SW480 (cell line): ENCODE measurements at regions not wholly inside any gene's neighbourhood (a gene's known extent, or its start where the extent isn't known, plus 50 kb on each side); places are given as distances from the start of the nearest gene placed in this dataset.
"Not testable (repeated sequence)": the region's sequence is repeated elsewhere in the genome, so short reads cannot be mapped to it uniquely, and the experiment has no call there.

ENCODE experiments used
- DNase-seq: peaks from one replicate; pipeline ENCODE4 v3.0.0-alpha.2; 2016; ENCODE audit warnings: low spot score

GRCh38 chr5:122600924-122601323 is 174.0 kb upstream of the SNX2 start:
- no peak for DNase-seq

- no peak for DNase-seq
These were observed 172.2 kb upstream of the SNX2 start for GRCh38 chr5:122602700-122603099.

- DNase-seq = no peak
These were observed 169.6 kb upstream of the SNX2 start for GRCh38 chr5:122605236-122605635.

GRCh38 chr5:122607818-122608217 is 167.1 kb upstream of the SNX2 start:
- no peak for DNase-seq

GRCh38 chr5:122608222-122608621 is 166.7 kb upstream of the SNX2 start:
- DNase-seq = no peak

- DNase-seq = no peak
These were observed 163.5 kb upstream of the SNX2 start for GRCh38 chr5:122611406-122611805.

- no peak for DNase-seq
These were observed 162.0 kb upstream of the SNX2 start for GRCh38 chr5:122612901-122613300.

- no peak for DNase-seq
These were observed 159.7 kb upstream of the SNX2 start for GRCh38 chr5:122615146-122615545.

GRCh38 chr5:122615832-122616231 is 159.0 kb upstream of the SNX2 start:
- DNase-seq = no peak

- not testable (repeated sequence) for DNase-seq
These were observed 156.8 kb upstream of the SNX2 start for GRCh38 chr5:122618046-122618445.

GRCh38 chr5:122620768-122621167 is 154.1 kb upstream of the SNX2 start:
- not testable (repeated sequence) for DNase-seq

GRCh38 chr5:122628714-122629113 is 146.2 kb upstream of the SNX2 start:
- DNase-seq = not testable (repeated sequence)

GRCh38 chr5:122629121-122629677 is 145.7 kb upstream of the SNX2 start:
- no peak for DNase-seq

- no peak for DNase-seq
These were observed 136.3 kb upstream of the SNX2 start for GRCh38 chr5:122638581-122638980.

- no peak for DNase-seq
These were observed 135.8 kb upstream of the SNX2 start for GRCh38 chr5:122639033-122639432.

- no peak for DNase-seq
These were observed 135.0 kb upstream of the SNX2 start for GRCh38 chr5:122639864-122640263.

- no peak for DNase-seq
These were observed 125.8 kb upstream of the SNX2 start for GRCh38 chr5:122649080-122649479.

GRCh38 chr5:122653087-122654017 is 121.5 kb upstream of the SNX2 start:
- DNase-seq = no peak

- DNase-seq = no peak
These were observed 118.7 kb upstream of the SNX2 start for GRCh38 chr5:122656160-122656559.

- DNase-seq = no peak
These were observed 118.3 kb upstream of the SNX2 start for GRCh38 chr5:122656577-122656976.

- DNase-seq = no peak
These were observed 113.2 kb upstream of the SNX2 start for GRCh38 chr5:122661496-122662180.

- no peak for DNase-seq
These were observed 109.8 kb upstream of the SNX2 start for GRCh38 chr5:122665051-122665450.

GRCh38 chr5:122668552-122668951 is 106.3 kb upstream of the SNX2 start:
- DNase-seq = no peak
